ENCODE measurements at regions not wholly inside any gene's neighbourhood (a gene's known extent, or its start where the extent isn't known, plus 50 kb on each side); places are given as distances from the start of the nearest gene placed in this dataset.

GRCh38 chr16:56119133-56119532 lies 72.2 kb upstream of the GNAO1 start:
- TF ChIP-seq CTCF (IDR thresholded peaks at IDR 0.05) = no peak
- no peak for TF ChIP-seq NR3C1 (CRISPR knock-in tag; conservative IDR thresholded peaks at IDR 0.05; ENCODE audit: low read depth)
- TF ChIP-seq ESRRA (CRISPR knock-in tag; IDR thresholded peaks at IDR 0.05; ENCODE audit: borderline replicate concordance) = no peak
